ENCODE measurements at regions not wholly inside any gene's neighbourhood (a gene's known extent, or its start where the extent isn't known, plus 50 kb on each side); places are given as distances from the start of the nearest gene placed in this dataset.

DNA sequence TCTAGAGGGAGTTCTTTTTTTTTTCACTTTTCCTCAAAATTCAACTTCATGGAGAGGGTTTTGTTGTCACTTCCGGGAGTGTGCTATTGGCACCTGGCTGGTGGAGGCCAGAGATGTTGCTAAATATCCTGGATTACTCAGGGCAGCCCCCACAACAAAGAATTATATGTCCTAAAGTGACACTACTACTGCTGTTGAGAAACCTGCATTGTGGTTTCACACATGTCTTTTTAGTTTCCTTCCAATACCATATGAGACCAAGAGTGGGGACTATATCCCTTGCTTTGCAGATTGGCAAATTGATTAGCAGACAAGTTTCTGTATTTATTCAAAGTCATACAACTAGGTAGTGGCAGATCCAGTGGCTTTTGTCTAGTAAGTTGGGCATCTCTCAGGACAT, 826.8 kb downstream of the TRIB2 start:
- TF ChIP-seq EZH2phosphoT487 (IDR thresholded peaks at IDR 0.05; ENCODE audit: borderline replicate concordance, low read depth, low read length) = no peak
- TF ChIP-seq, protein P1, sequence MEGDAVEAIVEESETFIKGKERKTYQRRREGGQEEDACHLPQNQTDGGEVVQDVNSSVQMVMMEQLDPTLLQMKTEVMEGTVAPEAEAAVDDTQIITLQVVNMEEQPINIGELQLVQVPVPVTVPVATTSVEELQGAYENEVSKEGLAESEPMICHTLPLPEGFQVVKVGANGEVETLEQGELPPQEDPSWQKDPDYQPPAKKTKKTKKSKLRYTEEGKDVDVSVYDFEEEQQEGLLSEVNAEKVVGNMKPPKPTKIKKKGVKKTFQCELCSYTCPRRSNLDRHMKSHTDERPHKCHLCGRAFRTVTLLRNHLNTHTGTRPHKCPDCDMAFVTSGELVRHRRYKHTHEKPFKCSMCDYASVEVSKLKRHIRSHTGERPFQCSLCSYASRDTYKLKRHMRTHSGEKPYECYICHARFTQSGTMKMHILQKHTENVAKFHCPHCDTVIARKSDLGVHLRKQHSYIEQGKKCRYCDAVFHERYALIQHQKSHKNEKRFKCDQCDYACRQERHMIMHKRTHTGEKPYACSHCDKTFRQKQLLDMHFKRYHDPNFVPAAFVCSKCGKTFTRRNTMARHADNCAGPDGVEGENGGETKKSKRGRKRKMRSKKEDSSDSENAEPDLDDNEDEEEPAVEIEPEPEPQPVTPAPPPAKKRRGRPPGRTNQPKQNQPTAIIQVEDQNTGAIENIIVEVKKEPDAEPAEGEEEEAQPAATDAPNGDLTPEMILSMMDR (conservative IDR thresholded peaks at IDR 0.05; ENCODE audit: low read length) = no peak
- no peaks in the 10 kb centered on the region for H3K9me2 ChIP-seq (ENCODE audit: insufficient read depth, low read length)
- H3K79me2 ChIP-seq (ENCODE audit: insufficient read depth, low read depth, low read length) = no peaks in the 10 kb centered on the region
- intact Hi-C loops (cut with micrococcal nuclease; ENCODE audit: unreplicated experiment) = no loop called here
- no peaks in the 10 kb centered on the region for H3K4me1 ChIP-seq (ENCODE audit: insufficient read depth, low read length, poor library complexity, severe bottlenecking)
- no peaks in the 10 kb centered on the region for H3K36me3 ChIP-seq (ENCODE audit: insufficient read depth, low read length)
- no peaks in the 10 kb centered on the region for H4K20me1 ChIP-seq (ENCODE audit: insufficient read depth, low read length)
- DNase-seq (ENCODE audit: low spot score) = no peak
- H3K9me3 ChIP-seq (ENCODE audit: low read length) = no peaks in the 10 kb centered on the region
- no peak overlapping the region for H3K27ac ChIP-seq (ENCODE audit: low read depth, low read length, poor library complexity, severe bottlenecking)
- no peak overlapping the region for H3K4me2 ChIP-seq (ENCODE audit: low read length)
- POLR2A ChIA-PET = no interaction called here
- no TSS peak for BruUV-seq (replicated peaks)
- H2AFZ ChIP-seq (ENCODE audit: low read length) = no peak overlapping the region
- CTCF ChIA-PET (ENCODE audit: unreplicated experiment) = no interaction called here
- no peak overlapping the region for H3K4me3 ChIP-seq (ENCODE audit: low read depth, low read length, poor library complexity, severe bottlenecking)

GRCh38 chr2:13545320-13545719, 828.6 kb downstream of the TRIB2 start:
- no peak for DNase-seq (ENCODE audit: low spot score)
- no peak overlapping the region for H2AFZ ChIP-seq (ENCODE audit: low read length)
- intact Hi-C loops (cut with micrococcal nuclease; ENCODE audit: unreplicated experiment) = no loop called here
- H3K36me3 ChIP-seq (ENCODE audit: insufficient read depth, low read length) = no peaks in the 10 kb centered on the region
- ChIA-PET POLR2A (no interaction called here), CTCF (ENCODE audit: unreplicated experiment) (no interaction called here)
- no peak for TF ChIP-seq EZH2phosphoT487 (IDR thresholded peaks at IDR 0.05; ENCODE audit: borderline replicate concordance, low read depth, low read length)
- TF ChIP-seq, protein P1 (conservative IDR thresholded peaks at IDR 0.05; ENCODE audit: low read length) = no peak
- H3K79me2 ChIP-seq (ENCODE audit: insufficient read depth, low read depth, low read length) = no peaks in the 10 kb centered on the region
- H3K27ac ChIP-seq (ENCODE audit: low read depth, low read length, poor library complexity, severe bottlenecking) = no peak overlapping the region
- H3K9me2 ChIP-seq (ENCODE audit: insufficient read depth, low read length) = no peaks in the 10 kb centered on the region
- BruUV-seq (replicated peaks) = no TSS peak
- H3K9me3 ChIP-seq (ENCODE audit: low read length) = no peaks in the 10 kb centered on the region
- H3K4me1 ChIP-seq (ENCODE audit: insufficient read depth, low read length, poor library complexity, severe bottlenecking) = no peaks in the 10 kb centered on the region
- no peak overlapping the region for H3K4me3 ChIP-seq (ENCODE audit: low read depth, low read length, poor library complexity, severe bottlenecking)
- no peak overlapping the region for H3K4me2 ChIP-seq (ENCODE audit: low read length)
- H4K20me1 ChIP-seq (ENCODE audit: insufficient read depth, low read length) = no peaks in the 10 kb centered on the region

DNA sequence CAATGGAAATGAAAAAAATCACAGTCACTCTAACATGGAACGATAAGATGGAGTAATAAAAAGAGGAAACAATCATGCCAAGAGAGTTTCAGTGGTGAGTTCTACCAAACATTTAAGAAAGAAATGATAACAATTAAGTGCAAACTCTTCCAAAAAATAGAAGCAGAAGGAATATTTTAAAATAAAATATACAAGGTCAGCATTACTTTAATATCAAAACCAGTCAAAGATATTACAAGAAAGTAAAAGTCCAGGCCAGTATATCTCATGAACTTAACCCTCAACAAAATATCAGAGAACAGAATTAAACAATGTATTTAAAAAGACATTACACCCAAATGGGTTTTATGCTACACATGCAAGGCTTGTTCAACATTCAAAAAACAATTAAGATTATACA, 829.4 kb downstream of the TRIB2 start:
- DNase-seq (ENCODE audit: low spot score) = no peak
- TF ChIP-seq, protein P1 (conservative IDR thresholded peaks at IDR 0.05; ENCODE audit: low read length) = no peak
- TF ChIP-seq EZH2phosphoT487 (IDR thresholded peaks at IDR 0.05; ENCODE audit: borderline replicate concordance, low read depth, low read length) = no peak
- H3K9me2 ChIP-seq (ENCODE audit: insufficient read depth, low read length) = no peaks in the 10 kb centered on the region
- H3K9me3 ChIP-seq (ENCODE audit: low read length) = no peaks in the 10 kb centered on the region
- CTCF ChIA-PET (ENCODE audit: unreplicated experiment) = no interaction called here
- no TSS peak for BruUV-seq (replicated peaks)
- H2AFZ ChIP-seq (ENCODE audit: low read length) = no peak overlapping the region
- H4K20me1 ChIP-seq (ENCODE audit: insufficient read depth, low read length) = no peaks in the 10 kb centered on the region
- H3K36me3 ChIP-seq (ENCODE audit: insufficient read depth, low read length) = no peaks in the 10 kb centered on the region
- no peak overlapping the region for H3K4me2 ChIP-seq (ENCODE audit: low read length)
- H3K79me2 ChIP-seq (ENCODE audit: insufficient read depth, low read depth, low read length) = no peaks in the 10 kb centered on the region
- H3K4me1 ChIP-seq (ENCODE audit: insufficient read depth, low read length, poor library complexity, severe bottlenecking) = no peaks in the 10 kb centered on the region
- no peak overlapping the region for H3K27ac ChIP-seq (ENCODE audit: low read depth, low read length, poor library complexity, severe bottlenecking)
- POLR2A ChIA-PET = no interaction called here
- H3K4me3 ChIP-seq (ENCODE audit: low read depth, low read length, poor library complexity, severe bottlenecking) = no peak overlapping the region
- intact Hi-C loops (cut with micrococcal nuclease; ENCODE audit: unreplicated experiment) = no loop called here
